ENCODE measurements at regions not wholly inside any gene's neighbourhood (a gene's known extent, or its start where the extent isn't known, plus 50 kb on each side); places are given as distances from the start of the nearest gene placed in this dataset.
"Not testable (repeated sequence)": the region's sequence is repeated elsewhere in the genome, so short reads cannot be mapped to it uniquely, and the experiment has no call there.

- peak; percentile 89 for DNase-seq (ENCODE audit: low read depth)
- in situ Hi-C loops (cut with HindIII; ENCODE audit: low pct_unique_long_range_greater_than_20kb, low sequenced_read_pairs): not testable (repeated sequence)
Measured at GRCh38 chr16:29288711-29289474, 117.6 kb downstream of the NPIPB11 start.

- DNase-seq (ENCODE audit: low read depth); in situ Hi-C loops (cut with HindIII; ENCODE audit: low pct_unique_long_range_greater_than_20kb, low sequenced_read_pairs): not testable (repeated sequence)
Measured at GRCh38 chr16:29287871-29288535, 118.5 kb downstream of the NPIPB11 start.

DNA sequence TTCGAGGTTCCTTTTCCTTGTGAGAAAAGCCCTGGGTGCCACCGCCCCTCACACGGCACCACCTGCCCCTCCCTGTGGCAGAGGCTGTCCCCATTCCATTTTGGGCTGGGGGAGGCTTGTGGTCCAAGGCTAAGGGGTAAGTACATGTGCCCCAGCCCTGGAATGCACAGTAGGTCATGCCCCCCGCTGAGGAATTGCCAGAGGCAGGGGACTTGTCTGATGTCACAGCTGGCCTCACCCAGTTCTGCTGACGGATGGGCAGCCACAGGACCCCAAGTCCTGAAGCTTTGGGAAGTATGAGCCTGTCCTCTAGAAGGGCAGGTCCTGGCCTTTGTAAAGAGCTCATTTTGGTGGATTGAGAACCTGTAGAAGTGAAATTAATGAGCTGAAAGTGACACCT, 119.3 kb downstream of the NPIPB11 start:
- in situ Hi-C loops (cut with HindIII; ENCODE audit: low pct_unique_long_range_greater_than_20kb, low sequenced_read_pairs); DNase-seq (ENCODE audit: low read depth): not testable (repeated sequence)

DNA sequence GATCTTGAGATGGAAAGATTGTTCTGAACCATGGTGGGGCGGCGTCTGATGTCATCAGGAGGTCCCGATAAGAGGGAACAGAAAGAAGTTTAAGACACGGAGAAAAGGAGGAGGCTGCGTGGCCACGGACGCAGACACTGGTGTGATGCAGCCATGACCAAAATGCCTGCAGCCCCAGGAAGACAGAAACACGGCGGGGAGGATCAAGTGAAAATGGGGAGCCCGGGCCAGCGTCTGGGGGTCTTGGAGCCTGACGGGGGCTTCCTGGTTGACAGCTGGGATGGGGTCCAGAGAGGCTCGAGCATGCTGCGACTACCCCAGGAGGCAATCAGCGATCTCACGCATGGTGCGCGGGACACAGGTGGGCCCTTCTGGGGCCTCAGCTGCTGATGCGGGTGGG, 119.7 kb downstream of the NPIPB11 start:
- DNase-seq (ENCODE audit: low read depth); in situ Hi-C loops (cut with HindIII; ENCODE audit: low pct_unique_long_range_greater_than_20kb, low sequenced_read_pairs): not testable (repeated sequence)

DNA sequence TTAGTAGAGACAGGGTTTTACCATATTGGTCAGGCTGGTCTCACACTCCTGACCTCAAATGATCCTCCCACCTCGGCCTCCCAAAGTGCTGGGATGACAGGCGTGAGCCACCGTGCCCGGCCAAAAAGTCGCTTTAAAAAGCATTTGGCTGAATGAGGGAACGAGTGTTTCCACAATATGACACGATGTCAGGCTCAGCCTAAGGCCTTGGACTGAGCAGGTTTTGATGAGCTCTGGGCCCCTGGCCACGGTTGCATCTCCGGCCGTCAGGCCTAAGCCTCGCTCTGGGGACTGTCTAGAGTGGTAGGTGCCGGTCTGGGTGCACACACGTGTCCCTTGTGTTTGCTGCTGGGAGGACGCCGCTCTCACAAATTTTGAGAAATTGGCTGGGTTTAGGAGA, 120.3 kb downstream of the NPIPB11 start:
- in situ Hi-C loops (cut with HindIII; ENCODE audit: low pct_unique_long_range_greater_than_20kb, low sequenced_read_pairs); DNase-seq (ENCODE audit: low read depth): not testable (repeated sequence)

DNA sequence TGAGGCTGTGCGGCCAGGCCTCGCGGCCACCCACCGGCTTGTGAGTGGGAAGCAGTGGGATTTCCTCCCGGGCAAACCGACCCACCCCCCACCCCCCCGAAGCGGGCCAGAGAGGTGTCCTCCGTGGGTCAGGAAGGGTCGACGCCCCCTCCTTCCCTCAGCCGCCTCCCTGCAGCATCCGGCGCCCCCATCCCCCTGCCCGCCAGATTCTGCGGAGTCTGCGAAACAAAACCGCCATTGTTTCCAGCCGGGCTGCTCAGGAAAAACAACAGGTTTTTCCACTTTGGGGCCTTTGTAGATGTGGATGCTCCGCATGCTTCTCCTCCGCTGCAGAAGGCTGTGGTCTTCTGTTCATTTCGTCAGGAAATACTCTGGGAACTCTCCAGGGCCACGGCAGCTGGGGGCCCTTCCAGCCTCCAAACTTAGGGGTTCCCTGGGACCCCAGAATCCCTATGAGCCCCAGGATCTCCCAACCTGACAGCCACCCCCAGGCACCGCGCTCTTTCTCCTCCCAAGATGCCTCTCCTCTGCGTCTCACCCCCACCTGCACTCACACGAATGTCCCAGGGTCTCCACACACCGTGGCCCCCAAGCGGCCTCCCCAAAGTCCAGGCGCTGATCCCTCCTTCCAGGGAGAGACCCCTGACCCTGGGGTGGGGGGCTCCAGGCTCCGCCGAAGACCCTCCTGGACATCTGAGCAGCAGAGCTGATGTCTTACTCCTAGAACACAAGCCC, 121.2 kb downstream of the NPIPB11 start:
- in situ Hi-C loops (cut with HindIII; ENCODE audit: low pct_unique_long_range_greater_than_20kb, low sequenced_read_pairs); DNase-seq (ENCODE audit: low read depth): not testable (repeated sequence)

DNA sequence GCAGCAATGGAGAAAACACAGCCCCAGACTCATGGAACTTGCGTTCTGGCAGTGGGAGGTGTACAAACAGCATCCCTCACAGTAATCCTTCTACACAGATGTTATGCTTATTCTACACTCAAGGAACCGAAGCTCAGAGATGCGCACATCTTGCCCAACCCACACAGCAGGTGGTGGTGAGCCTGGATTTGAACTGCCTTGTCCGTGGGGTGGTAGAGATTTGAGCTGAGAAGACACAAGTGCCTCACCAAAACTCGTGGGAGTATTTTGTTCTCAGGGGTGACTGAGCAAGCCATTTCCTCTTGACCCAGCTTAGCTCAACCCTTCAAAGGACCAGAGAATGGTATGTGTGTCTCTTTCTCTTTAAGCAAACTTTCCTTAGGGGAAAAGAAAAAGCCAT, 121.8 kb downstream of the NPIPB11 start:
- DNase-seq (ENCODE audit: low read depth); in situ Hi-C loops (cut with HindIII; ENCODE audit: low pct_unique_long_range_greater_than_20kb, low sequenced_read_pairs): not testable (repeated sequence)

- in situ Hi-C loops (cut with HindIII; ENCODE audit: low pct_unique_long_range_greater_than_20kb, low sequenced_read_pairs); DNase-seq (ENCODE audit: low read depth): not testable (repeated sequence)
Measured at GRCh38 chr16:29284159-29284558, 122.4 kb downstream of the NPIPB11 start.

DNA sequence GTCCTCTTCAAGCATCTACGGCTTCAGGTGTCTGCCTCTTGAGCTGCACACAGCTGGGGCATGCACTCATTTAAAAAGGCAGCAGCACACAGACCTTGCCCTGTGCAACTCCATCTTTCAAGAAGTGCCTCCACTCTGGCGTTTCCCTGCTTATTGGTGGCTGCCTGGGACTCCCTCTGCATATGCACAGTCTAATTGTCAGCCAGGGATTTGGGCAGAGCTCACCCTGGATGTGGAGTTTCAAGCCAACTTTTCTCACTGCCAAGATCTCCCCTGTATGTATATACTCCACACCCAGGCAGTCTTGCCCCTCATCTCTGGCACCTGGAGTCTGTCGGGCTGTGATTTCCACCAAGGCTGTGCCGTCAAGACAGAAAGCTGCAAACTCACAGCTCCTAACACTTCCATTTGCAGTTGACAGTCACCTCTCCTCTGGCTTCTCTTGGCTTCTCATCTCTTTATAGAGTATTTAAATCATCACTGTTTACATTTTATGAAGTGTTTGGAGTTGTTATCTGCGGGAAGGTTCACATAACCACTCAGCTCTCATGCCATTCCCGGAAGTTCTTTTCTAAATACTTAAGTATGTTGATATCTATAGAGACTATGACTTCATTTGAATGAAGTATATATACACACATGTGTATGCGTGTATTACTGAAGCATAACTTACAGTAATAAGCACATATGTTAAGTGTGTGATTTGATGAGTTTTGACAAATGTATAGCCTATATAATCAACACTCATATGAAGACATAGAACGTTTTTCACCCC, 128.2 kb downstream of the NPIPB11 start:
- in situ Hi-C loops (cut with HindIII; ENCODE audit: low pct_unique_long_range_greater_than_20kb, low sequenced_read_pairs); DNase-seq (ENCODE audit: low read depth): not testable (repeated sequence)

DNA sequence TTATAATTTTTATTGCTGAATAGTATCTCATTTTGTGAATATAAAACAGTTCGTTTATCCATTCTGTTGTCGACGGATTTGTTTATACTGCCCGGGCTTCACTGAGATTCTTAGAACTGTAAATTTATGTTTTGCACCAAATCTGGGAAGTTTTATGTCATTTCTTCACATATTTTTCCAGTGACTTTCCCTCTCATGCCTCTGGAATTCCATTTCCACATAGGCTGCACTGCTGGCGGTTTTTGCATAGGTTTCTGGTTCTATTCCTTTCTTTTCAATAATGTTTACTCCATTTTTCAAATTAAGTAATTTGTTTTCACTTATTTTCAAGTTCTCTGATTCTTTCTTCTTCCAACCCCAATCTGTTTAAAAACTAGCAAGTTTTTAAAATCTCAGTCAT, 130.1 kb downstream of the NPIPB11 start:
- in situ Hi-C loops (cut with HindIII; ENCODE audit: low pct_unique_long_range_greater_than_20kb, low sequenced_read_pairs); DNase-seq (ENCODE audit: low read depth): not testable (repeated sequence)

DNA sequence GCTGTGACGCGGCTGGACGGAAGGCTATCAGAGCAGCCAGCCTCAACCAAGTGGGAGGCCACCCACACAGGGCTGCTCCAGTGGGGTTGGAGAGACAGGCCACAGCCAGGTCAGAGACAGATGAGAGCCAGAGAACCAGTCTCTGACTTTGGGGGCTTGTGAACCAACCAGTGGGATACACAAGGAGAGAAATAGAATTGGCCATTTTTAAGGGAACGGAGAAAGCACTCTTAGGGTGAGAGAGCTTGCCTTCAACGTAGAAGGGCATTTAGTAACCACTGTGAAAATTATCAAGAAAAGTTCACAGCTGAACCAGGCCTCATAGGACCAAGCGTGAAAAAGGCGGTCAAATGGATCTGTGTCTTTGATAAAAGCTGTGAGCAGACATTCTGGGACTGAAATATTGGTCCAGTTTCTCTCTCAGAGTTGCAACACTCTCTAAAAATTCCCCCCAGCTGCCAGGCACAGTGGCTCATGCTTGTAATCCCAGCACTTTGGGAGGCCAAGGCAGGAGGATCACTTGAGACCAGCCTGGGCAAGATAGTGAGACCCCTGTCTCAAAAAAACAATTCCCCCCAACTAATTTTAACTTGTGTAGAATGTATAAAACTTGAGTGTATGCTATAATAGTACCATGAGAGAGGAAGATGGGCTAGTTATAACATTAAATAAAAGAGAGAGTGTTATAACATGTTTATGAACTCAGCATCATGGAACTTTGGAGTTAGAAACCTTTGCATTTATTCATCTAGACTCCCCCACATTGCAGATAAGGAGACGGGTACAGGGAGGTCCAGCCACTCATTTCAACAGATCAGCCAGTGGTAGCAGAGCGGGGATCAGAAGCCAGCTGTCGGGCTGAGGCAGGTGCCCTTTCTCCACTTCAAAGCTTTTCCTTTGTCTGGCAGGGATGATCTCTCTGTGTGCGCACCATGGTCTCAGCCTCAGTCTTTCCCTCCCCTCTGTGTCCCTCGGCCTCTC, 132.2 kb downstream of the NPIPB11 start:
- in situ Hi-C loops (cut with HindIII; ENCODE audit: low pct_unique_long_range_greater_than_20kb, low sequenced_read_pairs); DNase-seq (ENCODE audit: low read depth): not testable (repeated sequence)

DNA sequence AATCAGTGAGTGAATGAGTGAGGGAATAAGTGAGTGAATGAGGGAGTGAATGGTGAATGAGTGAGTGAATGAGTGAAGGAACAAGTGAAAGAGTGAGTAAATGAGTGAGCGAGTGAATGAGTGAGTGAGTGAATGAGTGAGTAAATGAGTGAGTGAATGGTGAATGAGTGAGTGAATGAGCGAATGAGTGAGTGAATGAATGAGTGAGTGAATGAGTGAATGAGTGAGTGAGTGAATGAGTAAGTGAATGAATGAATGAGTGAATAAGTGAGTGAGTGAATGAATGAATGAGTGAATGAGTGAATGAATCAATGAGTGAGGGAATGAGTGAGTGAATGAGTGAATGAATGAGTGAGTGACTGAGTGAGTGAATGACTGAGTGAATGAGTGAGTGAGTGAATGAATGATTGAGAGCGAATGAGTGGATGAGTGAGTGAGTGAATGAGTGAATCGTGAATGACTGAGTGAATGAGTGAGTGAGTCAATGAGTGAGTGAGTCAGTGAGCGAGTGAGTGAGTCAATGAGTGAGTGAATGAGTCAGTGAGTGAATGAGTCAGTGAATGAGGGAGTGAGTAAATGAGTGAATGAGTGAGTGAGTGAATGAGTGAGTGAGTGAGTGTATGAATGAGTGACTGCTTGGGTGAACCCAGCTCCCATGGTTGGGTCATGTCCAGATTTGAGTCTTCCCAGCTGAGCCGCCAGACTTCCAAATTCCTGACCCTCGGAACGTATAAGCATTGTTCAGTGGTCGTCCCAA, 133.0 kb downstream of the NPIPB11 start:
- in situ Hi-C loops (cut with HindIII; ENCODE audit: low pct_unique_long_range_greater_than_20kb, low sequenced_read_pairs): not testable (repeated sequence)
- DNase-seq (ENCODE audit: low read depth): peak; percentile 58

DNA sequence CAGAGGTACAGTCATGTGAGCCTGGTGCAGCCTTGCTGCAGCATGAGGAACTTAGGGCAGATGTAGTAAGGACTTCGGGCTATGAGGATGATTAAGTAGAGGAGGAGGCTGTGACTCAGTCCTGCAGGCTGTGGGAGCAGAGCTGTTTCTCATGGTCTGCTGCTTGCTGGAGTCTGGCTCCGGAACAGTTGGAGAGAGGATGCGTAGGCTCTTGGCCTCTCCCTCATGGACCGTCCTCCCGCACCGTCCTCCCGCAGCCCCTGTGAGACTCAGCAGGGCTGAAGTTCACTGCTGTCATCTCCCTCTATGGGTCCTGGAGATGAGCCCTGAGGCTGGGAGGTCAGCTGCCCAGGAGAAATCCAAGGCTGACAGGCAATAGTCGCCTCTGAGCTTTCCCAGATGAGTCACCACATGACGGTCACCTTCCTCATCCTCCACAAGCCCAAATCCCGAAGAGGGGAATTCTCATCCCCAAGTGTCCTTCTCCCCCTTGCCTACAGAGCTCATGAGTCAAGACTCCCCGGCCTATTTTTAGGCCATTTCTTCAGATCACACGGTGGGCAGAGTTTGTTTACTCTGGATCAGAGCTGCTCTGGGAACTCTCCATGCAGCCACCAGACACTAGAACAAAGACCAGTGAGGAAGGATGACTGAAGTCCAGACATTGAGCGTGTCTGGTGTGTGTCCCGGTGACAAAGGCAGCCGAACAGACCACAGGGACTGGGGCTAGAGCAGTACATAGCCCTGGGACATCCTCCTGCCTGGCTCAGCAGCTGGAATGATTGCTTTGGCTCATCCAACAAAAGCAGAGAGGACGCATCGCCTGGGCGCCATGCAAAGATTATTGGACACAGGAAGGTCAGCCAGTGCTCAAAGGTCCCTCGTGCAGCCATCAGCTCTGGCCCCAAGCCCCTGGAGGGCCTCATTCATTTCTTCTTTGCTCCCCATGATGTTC, 134.5 kb downstream of the NPIPB11 start:
- peak; percentile 94 for DNase-seq (ENCODE audit: low read depth)
- in situ Hi-C loops (cut with HindIII; ENCODE audit: low pct_unique_long_range_greater_than_20kb, low sequenced_read_pairs): not testable (repeated sequence)

DNA sequence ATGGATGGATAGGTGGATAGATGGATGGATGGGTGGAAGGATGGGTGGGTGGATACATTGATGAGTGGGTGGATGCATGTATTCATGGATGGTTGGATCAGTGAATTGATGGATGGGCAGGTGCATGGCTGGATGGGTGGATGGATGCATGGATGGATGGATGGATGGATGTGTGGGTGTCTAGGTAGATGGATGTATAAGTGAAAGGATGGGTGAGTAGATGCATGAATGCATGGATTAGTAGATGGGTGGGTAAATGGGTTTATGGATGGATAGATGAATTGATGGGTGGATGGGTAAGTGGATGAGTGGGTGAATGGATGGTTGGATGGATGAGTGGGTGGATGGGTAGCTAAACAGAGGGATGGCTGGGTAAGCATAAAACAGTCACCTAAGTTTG, 135.6 kb downstream of the NPIPB11 start:
- in situ Hi-C loops (cut with HindIII; ENCODE audit: low pct_unique_long_range_greater_than_20kb, low sequenced_read_pairs); DNase-seq (ENCODE audit: low read depth): not testable (repeated sequence)

DNA sequence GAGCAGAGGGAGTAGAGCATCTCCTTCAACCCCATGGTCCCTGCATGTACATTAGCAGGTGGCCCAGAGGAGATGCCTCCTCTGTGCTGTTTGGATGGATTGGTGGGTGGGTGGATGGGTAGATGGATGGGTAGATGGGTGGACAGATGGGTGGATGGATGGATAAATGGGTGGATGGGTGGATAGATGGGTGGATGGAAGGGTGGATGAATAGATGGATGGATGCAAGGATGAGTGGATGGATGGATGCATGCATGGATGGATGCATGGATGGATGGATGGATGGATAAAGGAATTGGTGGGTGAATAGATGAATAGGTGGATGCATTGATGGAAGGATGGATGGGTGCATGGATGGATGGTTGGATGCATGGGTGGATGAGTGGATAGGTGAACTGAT, 136.5 kb downstream of the NPIPB11 start:
- in situ Hi-C loops (cut with HindIII; ENCODE audit: low pct_unique_long_range_greater_than_20kb, low sequenced_read_pairs); DNase-seq (ENCODE audit: low read depth): not testable (repeated sequence)

Measured in Caki2 (cell line).